ENCODE measurements at regions not wholly inside any gene's neighbourhood (a gene's known extent, or its start where the extent isn't known, plus 50 kb on each side); places are given as distances from the start of the nearest gene placed in this dataset.

DNA sequence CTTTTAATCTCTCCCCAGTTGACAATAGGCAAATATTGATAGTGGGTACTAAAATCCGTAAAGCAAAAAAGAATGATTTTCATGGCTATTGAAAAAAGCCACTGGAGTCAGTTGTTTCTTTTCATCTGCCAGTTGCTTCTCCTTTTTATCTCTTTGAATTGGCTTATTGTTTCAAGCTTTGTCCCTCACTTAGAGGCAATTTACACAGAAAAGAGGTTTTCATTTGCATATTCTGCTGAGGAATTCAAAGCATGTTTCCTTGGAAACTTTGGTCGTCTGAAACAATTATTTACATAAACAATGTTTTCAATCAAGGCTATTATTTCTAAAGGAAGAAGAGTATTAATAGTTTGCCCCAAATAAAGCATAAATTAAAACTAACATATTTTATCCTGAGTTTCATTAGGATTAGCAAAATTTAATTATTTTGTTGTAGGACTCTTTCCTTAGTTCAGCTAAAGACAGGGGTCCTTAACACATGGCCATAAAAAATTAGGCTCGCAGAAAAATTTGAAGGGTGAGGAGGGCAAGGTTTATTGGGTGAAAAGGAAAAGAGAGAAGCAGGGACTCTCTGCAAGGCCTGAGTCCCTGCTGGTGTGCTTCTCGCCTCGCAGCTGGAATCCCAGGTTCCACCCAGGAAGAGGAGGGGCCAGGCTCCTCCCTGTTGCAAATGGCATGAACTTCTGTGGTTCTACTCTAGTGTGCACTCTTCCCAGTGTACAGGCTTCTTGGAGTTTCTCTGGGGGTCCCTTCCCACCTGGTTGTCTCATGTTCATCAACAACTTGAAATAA, 138.8 kb upstream of the LAMA2 start:
- H3K79me2 ChIP-seq (ENCODE audit: insufficient read depth, low read depth, low read length): no peaks in the 10 kb centered on the region
- no peak overlapping the region for H3K4me2 ChIP-seq (ENCODE audit: low read length)
- no peaks in the 10 kb centered on the region for H3K9me3 ChIP-seq (ENCODE audit: low read length)
- H3K36me3 ChIP-seq (ENCODE audit: insufficient read depth, low read length): no peaks in the 10 kb centered on the region
- no peaks in the 10 kb centered on the region for H3K9me2 ChIP-seq (ENCODE audit: insufficient read depth, low read length)
- POLR2A ChIA-PET: no interaction called here
- H2AFZ ChIP-seq (ENCODE audit: low read length): no peak overlapping the region
- no peak overlapping the region for H3K27ac ChIP-seq (ENCODE audit: low read depth, low read length, poor library complexity, severe bottlenecking)
- no TSS peak for BruUV-seq (replicated peaks)
- no peaks in the 10 kb centered on the region for H3K4me1 ChIP-seq (ENCODE audit: insufficient read depth, low read length, poor library complexity, severe bottlenecking)
- intact Hi-C loops (cut with micrococcal nuclease; ENCODE audit: unreplicated experiment): no loop called here
- no peak for DNase-seq (ENCODE audit: low spot score)
- TF ChIP-seq EZH2phosphoT487 (IDR thresholded peaks at IDR 0.05; ENCODE audit: borderline replicate concordance, low read depth, low read length): no peak
- TF ChIP-seq, protein P1, sequence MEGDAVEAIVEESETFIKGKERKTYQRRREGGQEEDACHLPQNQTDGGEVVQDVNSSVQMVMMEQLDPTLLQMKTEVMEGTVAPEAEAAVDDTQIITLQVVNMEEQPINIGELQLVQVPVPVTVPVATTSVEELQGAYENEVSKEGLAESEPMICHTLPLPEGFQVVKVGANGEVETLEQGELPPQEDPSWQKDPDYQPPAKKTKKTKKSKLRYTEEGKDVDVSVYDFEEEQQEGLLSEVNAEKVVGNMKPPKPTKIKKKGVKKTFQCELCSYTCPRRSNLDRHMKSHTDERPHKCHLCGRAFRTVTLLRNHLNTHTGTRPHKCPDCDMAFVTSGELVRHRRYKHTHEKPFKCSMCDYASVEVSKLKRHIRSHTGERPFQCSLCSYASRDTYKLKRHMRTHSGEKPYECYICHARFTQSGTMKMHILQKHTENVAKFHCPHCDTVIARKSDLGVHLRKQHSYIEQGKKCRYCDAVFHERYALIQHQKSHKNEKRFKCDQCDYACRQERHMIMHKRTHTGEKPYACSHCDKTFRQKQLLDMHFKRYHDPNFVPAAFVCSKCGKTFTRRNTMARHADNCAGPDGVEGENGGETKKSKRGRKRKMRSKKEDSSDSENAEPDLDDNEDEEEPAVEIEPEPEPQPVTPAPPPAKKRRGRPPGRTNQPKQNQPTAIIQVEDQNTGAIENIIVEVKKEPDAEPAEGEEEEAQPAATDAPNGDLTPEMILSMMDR (conservative IDR thresholded peaks at IDR 0.05; ENCODE audit: low read length): no peak
- no peak overlapping the region for H3K4me3 ChIP-seq (ENCODE audit: low read depth, low read length, poor library complexity, severe bottlenecking)
- H4K20me1 ChIP-seq (ENCODE audit: insufficient read depth, low read length): no peaks in the 10 kb centered on the region
- CTCF ChIA-PET (ENCODE audit: unreplicated experiment): no interaction called here

- Histone ChIP-seq H3K4me3 (ENCODE audit: low read depth, low read length, poor library complexity, severe bottlenecking) (no peak overlapping the region), H4K20me1 (ENCODE audit: insufficient read depth, low read length) (no peaks in the 10 kb centered on the region), H2AFZ (ENCODE audit: low read length) (no peak overlapping the region), H3K4me2 (ENCODE audit: low read length) (no peak overlapping the region), H3K9me3 (ENCODE audit: low read length) (no peaks in the 10 kb centered on the region), H3K9me2 (ENCODE audit: insufficient read depth, low read length) (no peaks in the 10 kb centered on the region), H3K36me3 (ENCODE audit: insufficient read depth, low read length) (no peaks in the 10 kb centered on the region), H3K27ac (ENCODE audit: low read depth, low read length, poor library complexity, severe bottlenecking) (no peak overlapping the region), H3K79me2 (ENCODE audit: insufficient read depth, low read depth, low read length) (no peaks in the 10 kb centered on the region), H3K4me1 (ENCODE audit: insufficient read depth, low read length, poor library complexity, severe bottlenecking) (no peaks in the 10 kb centered on the region)
- BruUV-seq (replicated peaks): no TSS peak
- CTCF ChIA-PET (ENCODE audit: unreplicated experiment): no interaction called here
- POLR2A ChIA-PET: interaction anchor here (1.1 kb wide), 1 partner anchor 23 kb away, joined by 3 read pairs; no protein-coding TSS in a partner anchor
- intact Hi-C loops (cut with micrococcal nuclease; ENCODE audit: unreplicated experiment): no loop called here
- DNase-seq (ENCODE audit: low spot score): no peak
- TF ChIP-seq, protein P1 (conservative IDR thresholded peaks at IDR 0.05; ENCODE audit: low read length): no peak
- TF ChIP-seq EZH2phosphoT487 (IDR thresholded peaks at IDR 0.05; ENCODE audit: borderline replicate concordance, low read depth, low read length): no peak
Observed at GRCh38 chr6:128742900-128743299, 140.0 kb upstream of the LAMA2 start.

GRCh38 chr6:128740951-128741350, 142.0 kb upstream of the LAMA2 start:
- Histone ChIP-seq H3K79me2 (ENCODE audit: insufficient read depth, low read depth, low read length) (no peaks in the 10 kb centered on the region), H3K9me3 (ENCODE audit: low read length) (no peaks in the 10 kb centered on the region), H4K20me1 (ENCODE audit: insufficient read depth, low read length) (no peaks in the 10 kb centered on the region), H3K4me3 (ENCODE audit: low read depth, low read length, poor library complexity, severe bottlenecking) (no peak overlapping the region), H3K4me1 (ENCODE audit: insufficient read depth, low read length, poor library complexity, severe bottlenecking) (no peaks in the 10 kb centered on the region), H3K27ac (ENCODE audit: low read depth, low read length, poor library complexity, severe bottlenecking) (no peak overlapping the region), H3K9me2 (ENCODE audit: insufficient read depth, low read length) (no peaks in the 10 kb centered on the region), H2AFZ (ENCODE audit: low read length) (no peak overlapping the region), H3K36me3 (ENCODE audit: insufficient read depth, low read length) (no peaks in the 10 kb centered on the region), H3K4me2 (ENCODE audit: low read length) (no peak overlapping the region)
- ChIA-PET POLR2A (no interaction called here), CTCF (ENCODE audit: unreplicated experiment) (no interaction called here)
- no peak for DNase-seq (ENCODE audit: low spot score)
- intact Hi-C loops (cut with micrococcal nuclease; ENCODE audit: unreplicated experiment): no loop called here
- no TSS peak for BruUV-seq (replicated peaks)
- no peak for TF ChIP-seq EZH2phosphoT487 (IDR thresholded peaks at IDR 0.05; ENCODE audit: borderline replicate concordance, low read depth, low read length)
- TF ChIP-seq, protein P1 (conservative IDR thresholded peaks at IDR 0.05; ENCODE audit: low read length): no peak
